ENCODE measurements at regions not wholly inside any gene's neighbourhood (a gene's known extent, or its start where the extent isn't known, plus 50 kb on each side); places are given as distances from the start of the nearest gene placed in this dataset.

DNA sequence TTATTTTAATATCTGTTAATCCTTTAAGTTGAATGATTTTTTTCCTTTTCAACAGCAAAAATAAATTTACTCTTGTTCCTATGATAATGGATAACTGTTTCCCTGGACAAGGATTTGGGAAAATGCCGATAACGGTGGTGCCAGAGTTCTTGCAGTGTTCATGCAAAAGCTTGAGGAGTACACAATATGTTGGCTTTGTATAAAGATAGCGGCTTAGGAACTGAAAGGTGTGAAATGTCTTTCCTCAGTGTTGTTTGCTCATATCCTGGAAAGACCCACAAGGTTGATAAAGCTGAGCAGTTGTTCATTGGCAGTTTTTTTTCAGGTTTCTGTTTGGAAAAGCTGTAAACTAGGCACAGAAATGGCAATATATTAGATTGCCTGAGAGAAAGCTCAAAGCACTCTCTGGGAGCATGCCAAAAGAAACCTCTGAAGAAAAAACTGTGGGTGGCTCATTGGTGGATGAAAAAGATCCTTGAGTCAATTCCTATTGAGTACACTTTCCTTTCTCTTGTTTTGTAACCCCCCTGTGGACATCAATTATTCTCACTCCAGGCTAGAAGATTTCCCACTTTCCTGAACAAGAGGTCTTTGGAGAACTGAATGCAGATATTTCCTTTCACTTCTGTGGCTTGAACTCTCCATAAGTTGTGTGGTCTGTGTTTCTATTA lies 117.2 kb upstream of the RGMB start:
- ATAC-seq (replicated peaks in 1 of 4) (no peak), DNase-seq (no peak)
- Mint-ChIP-seq H3K4me1 (no peaks in the 10 kb centered on the region), H3K36me3 (no peaks in the 10 kb centered on the region), H3K4me3 (no peak overlapping the region), H3K9me3 (peaks cover 0 to 3% (median 0%) of the 10 kb centered on the region in 3 donors), H3K27me3 (peaks cover 0 to 2% of the 10 kb centered on the region in 2 donors), H3K27ac (no peak overlapping the region)
- H3K4me1 ChIP-seq (ENCODE audit: control insufficient read depth in 1 of 2, extremely low read depth in 1 of 2, insufficient read depth in 2 of 2, low read length in 2 of 2), result no peaks in the 10 kb centered on the region
- ChIA-PET POLR2A (interaction anchor here in 1 of 2 donors (0.5 kb wide), 1 partner anchor 315 kb away, joined by 3 read pairs; no protein-coding TSS in a partner anchor), CTCF (interaction anchor here in 1 of 2 donors (1.0 kb wide), 1 partner anchor 10 kb away, joined by 5 read pairs; no protein-coding TSS in a partner anchor)
- no peaks in the 10 kb centered on the region for H3K36me3 ChIP-seq (ENCODE audit: control insufficient read depth in 2 of 2, extremely low read depth in 1 of 2, insufficient read depth in 1 of 2, low read length in 1 of 2)
- no peak overlapping the region for H3K27ac ChIP-seq (ENCODE audit: low read length)
- no peaks in the 10 kb centered on the region for H3K9me3 ChIP-seq
- WGBS (ENCODE audit: insufficient coverage), result 71% methylated on average over 3 of the region's 3 CpGs
- no peak overlapping the region for H3K4me3 ChIP-seq (ENCODE audit: control insufficient read depth in 1 of 2, extremely low read depth in 1 of 2, low read length in 1 of 2)
- H3K27me3 ChIP-seq (replicated peaks in 1 of 2; ENCODE audit: control insufficient read depth in 2 of 2, extremely low read depth in 1 of 2, insufficient read depth in 2 of 2, low read length in 1 of 2), result no peaks in the 10 kb centered on the region

DNA sequence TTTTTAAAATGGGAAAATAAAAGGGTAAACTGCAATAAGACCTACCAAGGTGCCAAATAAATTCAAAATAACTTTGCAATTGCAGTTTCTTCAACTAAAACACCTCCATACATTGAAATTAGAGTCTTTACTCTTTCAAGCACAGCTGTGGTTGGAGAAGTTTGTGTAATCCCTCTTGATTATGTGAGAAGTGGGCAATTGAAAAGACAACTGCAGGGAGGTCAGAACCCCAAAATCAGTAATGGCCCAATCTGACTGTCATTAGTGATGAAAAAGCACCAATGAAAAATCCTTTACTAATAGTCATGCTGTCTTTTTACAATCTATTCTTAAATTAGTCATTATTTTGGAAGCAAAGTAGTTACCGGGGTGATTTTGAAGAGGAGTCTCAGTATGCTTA lies 116.7 kb upstream of the RGMB start:
- WGBS (ENCODE audit: insufficient coverage), result no CpG with 5 or more reads among the region's 1 CpG
- no peak overlapping the region for H3K4me3 ChIP-seq (ENCODE audit: control insufficient read depth in 1 of 2, extremely low read depth in 1 of 2, low read length in 1 of 2)
- ATAC-seq (replicated peaks in 1 of 4) (no peak), DNase-seq (no peak)
- no peaks in the 10 kb centered on the region for H3K4me1 Mint-ChIP-seq
- peaks cover 0 to 5% of the 10 kb centered on the region in 2 experiments for H3K27me3 ChIP-seq (replicated peaks in 1 of 2; ENCODE audit: control insufficient read depth in 2 of 2, extremely low read depth in 1 of 2, insufficient read depth in 2 of 2, low read length in 1 of 2)
- H3K27ac Mint-ChIP-seq, result no peak overlapping the region
- H3K4me3 Mint-ChIP-seq, result no peak overlapping the region
- peaks cover 0 to 5% of the 10 kb centered on the region in 2 donors for H3K27me3 Mint-ChIP-seq
- no peaks in the 10 kb centered on the region for H3K36me3 ChIP-seq (ENCODE audit: control insufficient read depth in 2 of 2, extremely low read depth in 1 of 2, insufficient read depth in 1 of 2, low read length in 1 of 2)
- POLR2A ChIA-PET, result no interaction called here
- no peaks in the 10 kb centered on the region for H3K4me1 ChIP-seq (ENCODE audit: control insufficient read depth in 1 of 2, extremely low read depth in 1 of 2, insufficient read depth in 2 of 2, low read length in 2 of 2)
- CTCF ChIA-PET, result no interaction called here
- H3K9me3 Mint-ChIP-seq, result peaks cover 0 to 3% (median 0%) of the 10 kb centered on the region in 3 donors
- H3K9me3 ChIP-seq, result no peaks in the 10 kb centered on the region
- H3K36me3 Mint-ChIP-seq, result no peaks in the 10 kb centered on the region
- H3K27ac ChIP-seq (ENCODE audit: low read length), result no peak overlapping the region

DNA sequence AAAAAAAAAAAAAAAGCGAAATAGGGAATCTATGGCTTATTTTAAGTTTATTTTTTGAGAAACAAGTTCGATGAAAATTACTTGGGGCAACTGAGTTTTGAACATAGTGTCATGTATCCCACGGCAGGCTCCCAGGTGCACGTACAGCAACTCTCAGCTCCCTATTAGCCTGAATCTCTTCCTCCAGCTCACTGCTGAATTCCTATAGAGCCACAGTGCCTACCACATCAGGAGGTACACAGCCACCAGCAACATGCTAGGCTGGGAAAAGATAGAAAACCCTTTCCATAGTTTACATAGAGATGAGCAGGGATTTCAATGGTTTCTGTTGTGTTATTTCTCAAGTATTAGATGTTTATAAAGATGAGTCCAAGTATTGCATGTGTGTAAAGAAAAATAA lies 115.9 kb upstream of the RGMB start:
- ChIA-PET POLR2A (no interaction called here), CTCF (no interaction called here)
- no peaks in the 10 kb centered on the region for H3K36me3 Mint-ChIP-seq
- DNase-seq, result no peak
- H3K27ac ChIP-seq (ENCODE audit: low read length), result no peak overlapping the region
- peaks cover 0 to 7% of the 10 kb centered on the region in 2 experiments for H3K27me3 ChIP-seq (replicated peaks in 1 of 2; ENCODE audit: control insufficient read depth in 2 of 2, extremely low read depth in 1 of 2, insufficient read depth in 2 of 2, low read length in 1 of 2)
- 100% methylated on average over 1 of the region's 4 CpGs for WGBS (ENCODE audit: insufficient coverage)
- no peaks in the 10 kb centered on the region for H3K36me3 ChIP-seq (ENCODE audit: control insufficient read depth in 2 of 2, extremely low read depth in 1 of 2, insufficient read depth in 1 of 2, low read length in 1 of 2)
- peaks cover 0 to 3% (median 0%) of the 10 kb centered on the region in 3 donors for H3K9me3 Mint-ChIP-seq
- no peak overlapping the region for H3K4me3 ChIP-seq (ENCODE audit: control insufficient read depth in 1 of 2, extremely low read depth in 1 of 2, low read length in 1 of 2)
- no peaks in the 10 kb centered on the region for H3K9me3 ChIP-seq
- ATAC-seq (replicated peaks in 1 of 4), result no peak
- H3K27me3 Mint-ChIP-seq, result peaks cover 0 to 5% of the 10 kb centered on the region in 2 donors
- H3K4me3 Mint-ChIP-seq, result no peak overlapping the region
- no peaks in the 10 kb centered on the region for H3K4me1 ChIP-seq (ENCODE audit: control insufficient read depth in 1 of 2, extremely low read depth in 1 of 2, insufficient read depth in 2 of 2, low read length in 2 of 2)
- H3K27ac Mint-ChIP-seq, result no peak overlapping the region
- no peaks in the 10 kb centered on the region for H3K4me1 Mint-ChIP-seq

DNA sequence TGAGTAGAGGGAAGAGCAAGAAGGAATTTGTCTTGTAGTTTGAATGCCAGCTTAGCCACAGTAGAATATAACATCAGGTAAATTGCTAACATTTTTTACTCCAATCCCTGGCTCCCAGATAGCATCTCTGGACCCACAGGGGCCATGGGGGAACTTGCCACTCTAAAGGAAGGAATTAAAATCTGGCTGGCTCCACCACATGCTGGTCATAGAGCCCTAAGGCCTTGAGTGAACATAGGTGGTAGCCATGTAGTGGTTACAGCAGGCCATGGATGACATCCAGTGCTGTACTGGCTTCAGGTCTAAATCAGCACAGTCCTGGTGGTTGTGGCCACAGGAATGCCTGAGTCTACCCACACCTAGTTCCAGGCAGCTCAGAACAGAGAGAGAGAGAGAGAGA lies 109.9 kb upstream of the RGMB start:
- no peak for ATAC-seq (replicated peaks in 1 of 4)
- Mint-ChIP-seq H3K9me3 (peaks cover 0 to 8% (median 3%) of the 10 kb centered on the region in 3 donors), H3K27ac (no peak overlapping the region), H3K36me3 (no peaks in the 10 kb centered on the region), H3K4me1 (no peaks in the 10 kb centered on the region), H3K27me3 (peaks cover 13 to 14% of the 10 kb centered on the region in 2 donors), H3K4me3 (no peak overlapping the region)
- no peak overlapping the region for H3K4me3 ChIP-seq (ENCODE audit: control insufficient read depth in 1 of 2, extremely low read depth in 1 of 2, low read length in 1 of 2)
- H3K9me3 ChIP-seq, result no peaks in the 10 kb centered on the region
- ChIA-PET CTCF (no interaction called here), POLR2A (no interaction called here)
- H3K27ac ChIP-seq (ENCODE audit: low read length), result no peak overlapping the region
- no peaks in the 10 kb centered on the region for H3K4me1 ChIP-seq (ENCODE audit: control insufficient read depth in 1 of 2, extremely low read depth in 1 of 2, insufficient read depth in 2 of 2, low read length in 2 of 2)
- H3K36me3 ChIP-seq (ENCODE audit: control insufficient read depth in 2 of 2, extremely low read depth in 1 of 2, insufficient read depth in 1 of 2, low read length in 1 of 2), result no peaks in the 10 kb centered on the region
- H3K27me3 ChIP-seq (replicated peaks in 1 of 2; ENCODE audit: control insufficient read depth in 2 of 2, extremely low read depth in 1 of 2, insufficient read depth in 2 of 2, low read length in 1 of 2), result peaks cover 0 to 14% of the 10 kb centered on the region in 2 experiments
- DNase-seq, result no peak

DNA sequence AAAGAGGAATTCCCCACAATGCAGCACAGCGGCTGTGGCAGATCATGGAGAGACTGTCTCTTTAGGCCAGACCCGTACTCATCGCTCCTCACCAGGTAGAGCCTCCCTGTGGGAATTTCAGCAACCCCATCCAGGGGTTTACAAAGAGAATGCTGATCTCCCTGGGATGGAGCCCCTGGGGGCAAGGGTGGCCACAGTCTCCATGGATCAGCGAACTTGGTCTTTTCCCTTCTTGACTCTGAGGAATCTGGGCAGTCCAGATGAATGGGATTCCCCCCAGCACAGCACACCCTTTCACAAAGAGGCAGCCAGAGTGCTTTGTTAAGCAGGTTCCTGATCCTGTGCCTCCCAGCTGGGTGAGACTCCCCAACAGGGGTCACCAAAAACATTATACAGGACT lies 108.7 kb upstream of the RGMB start:
- 95% methylated on average over 4 of the region's 4 CpGs for WGBS (ENCODE audit: insufficient coverage)
- Histone ChIP-seq H3K27me3 (replicated peaks in 1 of 2; ENCODE audit: control insufficient read depth in 2 of 2, extremely low read depth in 1 of 2, insufficient read depth in 2 of 2, low read length in 1 of 2) (peaks cover 0 to 18% of the 10 kb centered on the region in 2 experiments), H3K27ac (ENCODE audit: low read length) (no peak overlapping the region), H3K36me3 (ENCODE audit: control insufficient read depth in 2 of 2, extremely low read depth in 1 of 2, insufficient read depth in 1 of 2, low read length in 1 of 2) (no peaks in the 10 kb centered on the region), H3K9me3 (no peaks in the 10 kb centered on the region), H3K4me3 (ENCODE audit: control insufficient read depth in 1 of 2, extremely low read depth in 1 of 2, low read length in 1 of 2) (no peak overlapping the region), H3K4me1 (ENCODE audit: control insufficient read depth in 1 of 2, extremely low read depth in 1 of 2, insufficient read depth in 2 of 2, low read length in 2 of 2) (no peaks in the 10 kb centered on the region)
- Mint-ChIP-seq H3K27ac (no peak overlapping the region), H3K9me3 (peaks cover 1 to 11% (median 3%) of the 10 kb centered on the region in 3 donors), H3K4me1 (no peaks in the 10 kb centered on the region), H3K4me3 (no peak overlapping the region), H3K27me3 (peaks cover 13 to 14% of the 10 kb centered on the region in 2 donors), H3K36me3 (no peaks in the 10 kb centered on the region)
- ATAC-seq (replicated peaks in 1 of 4), result no peak
- CTCF ChIA-PET, result no interaction called here
- POLR2A ChIA-PET, result no interaction called here
- no peak for DNase-seq

DNA sequence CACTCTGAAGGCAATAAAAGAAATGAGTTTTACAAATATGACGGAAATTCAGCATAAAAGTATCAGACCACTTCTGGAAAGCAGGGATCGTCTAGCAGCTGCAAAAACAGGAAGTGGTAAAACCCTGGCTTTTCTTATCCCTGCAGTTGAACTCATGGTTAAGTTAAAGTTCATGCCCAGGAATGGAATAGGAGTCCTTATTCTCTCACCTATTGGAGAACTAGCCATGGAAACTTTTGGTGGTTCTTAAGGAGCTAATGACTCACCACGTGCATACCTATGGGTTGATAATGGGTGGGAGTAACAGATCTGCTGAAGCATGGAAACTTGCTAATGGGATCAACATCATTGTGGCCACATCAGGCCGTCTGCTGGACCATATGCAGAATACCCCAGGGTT lies 93.5 kb upstream of the RGMB start:
- no peaks in the 10 kb centered on the region for H3K27me3 Mint-ChIP-seq
- no peak overlapping the region for H3K27ac Mint-ChIP-seq
- no peaks in the 10 kb centered on the region for H3K9me3 ChIP-seq
- no peaks in the 10 kb centered on the region for H3K27me3 ChIP-seq (replicated peaks in 1 of 2; ENCODE audit: control insufficient read depth in 2 of 2, extremely low read depth in 1 of 2, insufficient read depth in 2 of 2, low read length in 1 of 2)
- H3K4me3 Mint-ChIP-seq, result no peak overlapping the region
- DNase-seq (no peak), ATAC-seq (replicated peaks in 1 of 4) (no peak)
- H3K4me3 ChIP-seq (ENCODE audit: control insufficient read depth in 1 of 2, extremely low read depth in 1 of 2, low read length in 1 of 2), result no peak overlapping the region
- 13% methylated on average over 2 of the region's 4 CpGs for WGBS (ENCODE audit: insufficient coverage)
- CTCF ChIA-PET, result no interaction called here
- H3K4me1 ChIP-seq (ENCODE audit: control insufficient read depth in 1 of 2, extremely low read depth in 1 of 2, insufficient read depth in 2 of 2, low read length in 2 of 2), result no peaks in the 10 kb centered on the region
- no peaks in the 10 kb centered on the region for H3K36me3 Mint-ChIP-seq
- H3K9me3 Mint-ChIP-seq, result peaks cover 4 to 5% (median 5%) of the 10 kb centered on the region in 3 donors
- POLR2A ChIA-PET, result no interaction called here
- H3K4me1 Mint-ChIP-seq, result peaks cover 0 to 4% (median 0%) of the 10 kb centered on the region in 3 donors
- H3K27ac ChIP-seq (ENCODE audit: low read length), result no peak overlapping the region
- H3K36me3 ChIP-seq (ENCODE audit: control insufficient read depth in 2 of 2, extremely low read depth in 1 of 2, insufficient read depth in 1 of 2, low read length in 1 of 2), result no peaks in the 10 kb centered on the region

DNA sequence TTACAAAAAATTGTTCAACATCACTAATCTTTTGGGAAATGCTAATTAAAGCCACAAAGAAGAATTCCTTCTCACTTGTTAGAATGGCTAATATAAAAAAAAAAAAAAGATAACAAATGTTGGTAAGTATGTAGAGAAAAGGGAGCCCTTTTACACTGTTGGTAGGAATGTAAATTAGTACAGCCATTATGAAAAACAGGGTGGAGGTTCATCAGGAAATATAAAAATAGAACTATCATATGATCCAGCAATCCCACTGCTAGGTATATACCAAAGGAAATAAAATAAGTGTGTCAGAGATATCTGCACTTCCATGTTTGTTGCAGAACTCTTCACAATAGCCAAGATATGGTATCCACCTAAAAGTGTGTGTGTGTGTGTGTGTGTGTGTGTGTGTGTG lies 83.5 kb upstream of the RGMB start:
- H3K4me3 ChIP-seq (ENCODE audit: control insufficient read depth in 1 of 2, extremely low read depth in 1 of 2, low read length in 1 of 2), result no peak overlapping the region
- CTCF ChIA-PET, result no interaction called here
- H3K4me1 Mint-ChIP-seq, result no peaks in the 10 kb centered on the region
- POLR2A ChIA-PET, result no interaction called here
- H3K27me3 ChIP-seq (replicated peaks in 1 of 2; ENCODE audit: control insufficient read depth in 2 of 2, extremely low read depth in 1 of 2, insufficient read depth in 2 of 2, low read length in 1 of 2), result no peaks in the 10 kb centered on the region
- DNase-seq, result no peak
- no peaks in the 10 kb centered on the region for H3K36me3 Mint-ChIP-seq
- H3K4me1 ChIP-seq (ENCODE audit: control insufficient read depth in 1 of 2, extremely low read depth in 1 of 2, insufficient read depth in 2 of 2, low read length in 2 of 2), result no peaks in the 10 kb centered on the region
- peaks cover 9 to 39% (median 10%) of the 10 kb centered on the region in 3 donors for H3K9me3 Mint-ChIP-seq
- peaks cover 5% of the 10 kb centered on the region for H3K9me3 ChIP-seq
- H3K27ac Mint-ChIP-seq, result no peak overlapping the region
- H3K27ac ChIP-seq (ENCODE audit: low read length), result no peak overlapping the region
- H3K4me3 Mint-ChIP-seq, result no peak overlapping the region
- no peaks in the 10 kb centered on the region for H3K27me3 Mint-ChIP-seq
- no peaks in the 10 kb centered on the region for H3K36me3 ChIP-seq (ENCODE audit: control insufficient read depth in 2 of 2, extremely low read depth in 1 of 2, insufficient read depth in 1 of 2, low read length in 1 of 2)
- no peak for ATAC-seq (replicated peaks in 1 of 4)
